Hepatocyte (in vitro differentiated cells): ENCODE measurements at regions not wholly inside any gene's neighbourhood (a gene's known extent, or its start where the extent isn't known, plus 50 kb on each side); places are given as distances from the start of the nearest gene placed in this dataset.

ENCODE experiments used
- DNase-seq: peaks from one replicate; pipeline ENCODE4 v3.0.0-alpha.2; 2016; ENCODE audit warnings: low spot score
- H2AFZ ChIP-seq: fragments of 200-600 bp; sonication (generic); 2 replicates; pipeline ENCODE4 v1.6.0; 2016; ENCODE audit warnings: antibody characterized with exemption, mild to moderate bottlenecking
- H3K27ac ChIP-seq: fragments of 200-600 bp; sonication (generic); 2 replicates; pipeline ENCODE4 v1.5.1; 2016; ENCODE audit warnings: mild to moderate bottlenecking
- H3K27me3 ChIP-seq: fragments of 200-600 bp; sonication (generic); 2 replicates; pipeline ENCODE4 v1.6.1; 2016
- H3K36me3 ChIP-seq: fragments of 200-600 bp; sonication (generic); replicated peaks from 2 replicates; pipeline ENCODE4 v1.5.1; 2016; ENCODE audit warnings: low read depth; ENCODE audit not compliant: insufficient read depth
- H3K4me1 ChIP-seq: fragments of 200-600 bp; sonication (generic); 2 replicates; pipeline ENCODE4 v1.5.1; 2016; ENCODE audit warnings: mild to moderate bottlenecking, moderate library complexity; ENCODE audit not compliant: insufficient read depth
- H3K4me2 ChIP-seq: fragments of 200-600 bp; sonication (generic); 2 replicates; pipeline ENCODE4 v1.6.0; 2016
- H3K4me3 ChIP-seq: fragments of 200-600 bp; sonication (generic); 2 replicates; pipeline ENCODE4 v1.5.1; 2016; ENCODE audit warnings: mild to moderate bottlenecking
- H3K79me2 ChIP-seq: fragments of 200-600 bp; sonication (generic); 2 replicates; pipeline ENCODE4 v1.6.0; 2017; ENCODE audit warnings: mild to moderate bottlenecking
- H3K9me2 ChIP-seq: fragments of 200-600 bp; sonication (generic); replicated peaks from 2 replicates; pipeline ENCODE4 v1.6.0; 2017; ENCODE audit warnings: mild to moderate bottlenecking; ENCODE audit not compliant: insufficient read depth
- H3K9me3 ChIP-seq: fragments of 200-600 bp; sonication (generic); 2 replicates; pipeline ENCODE4 v1.5.1; 2016; ENCODE audit warnings: low read depth, mild to moderate bottlenecking
- H4K20me1 ChIP-seq: fragments of 200-600 bp; sonication (generic); 2 replicates; pipeline ENCODE4 v1.6.0; 2016; ENCODE audit warnings: mild to moderate bottlenecking; ENCODE audit not compliant: insufficient read depth, poor library complexity, severe bottlenecking
- EZH2 ChIP-seq: fragments of 200-600 bp; sonication (generic); IDR thresholded peaks from 2 replicates; pipeline ENCODE4 v1.6.1; 2016; ENCODE audit warnings: antibody characterized with exemption, mild to moderate bottlenecking, borderline replicate concordance
- EZH2phosphoT487 ChIP-seq: fragments of 200-600 bp; sonication (generic); IDR thresholded peaks from one replicate; pipeline ENCODE4 v1.6.1; 2018; ENCODE audit warnings: antibody characterized with exemption, mild to moderate bottlenecking, low read depth, moderate library complexity; ENCODE audit not compliant: unreplicated experiment, severe bottlenecking
- WGBS: methylation state at CpG from one replicate; pipeline ENCODE4 v1.1.6; 2016; ENCODE audit warnings: low lambda C conversion rate; ENCODE audit errors: missing lambda C conversion rate; 5-methylcytosine and 5-hydroxymethylcytosine counted together
- TF ChIP-seq, protein P1 (sequence below): fragments of 200-600 bp; sonication (generic); IDR thresholded peaks from 2 replicates; pipeline ENCODE4 v1.5.1; 2016; ENCODE audit warnings: antibody characterized with exemption, mild to moderate bottlenecking; ENCODE audit not compliant: poor library complexity

DNA sequence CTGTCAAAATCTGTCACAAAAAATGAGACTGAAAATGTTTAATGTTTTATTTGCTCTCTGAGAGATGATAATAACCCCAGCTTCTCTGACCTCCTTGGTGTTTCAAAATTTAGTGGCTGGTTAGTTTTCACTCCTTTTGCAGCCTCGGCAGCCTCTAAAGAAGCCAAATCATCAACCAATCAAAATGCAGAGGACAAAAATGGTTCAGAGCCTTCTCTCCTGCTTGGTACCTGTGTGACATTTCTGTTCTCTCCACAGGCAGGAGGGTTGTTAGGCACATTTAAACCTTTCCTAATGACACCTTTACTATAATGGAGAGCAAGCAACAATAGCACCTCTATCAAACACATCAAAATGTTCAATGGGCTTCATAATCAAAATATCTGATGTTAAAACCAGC, 375.5 kb downstream of the HACE1 start:
- Histone ChIP-seq H3K27ac (no peak overlapping the region), H3K79me2 (no peaks in the 10 kb centered on the region), H3K4me1 (no peaks in the 10 kb centered on the region), H3K9me3 (no peaks in the 10 kb centered on the region), H3K27me3 (peaks cover 13% of the 10 kb centered on the region), H3K4me3 (no peak overlapping the region), H3K36me3 (no peaks in the 10 kb centered on the region), H3K4me2 (no peak overlapping the region), H3K9me2 (no peaks in the 10 kb centered on the region), H2AFZ (no peak overlapping the region), H4K20me1 (no peaks in the 10 kb centered on the region)
- no peak for TF ChIP-seq EZH2
- no peak for TF ChIP-seq EZH2phosphoT487
- TF ChIP-seq, protein P1, sequence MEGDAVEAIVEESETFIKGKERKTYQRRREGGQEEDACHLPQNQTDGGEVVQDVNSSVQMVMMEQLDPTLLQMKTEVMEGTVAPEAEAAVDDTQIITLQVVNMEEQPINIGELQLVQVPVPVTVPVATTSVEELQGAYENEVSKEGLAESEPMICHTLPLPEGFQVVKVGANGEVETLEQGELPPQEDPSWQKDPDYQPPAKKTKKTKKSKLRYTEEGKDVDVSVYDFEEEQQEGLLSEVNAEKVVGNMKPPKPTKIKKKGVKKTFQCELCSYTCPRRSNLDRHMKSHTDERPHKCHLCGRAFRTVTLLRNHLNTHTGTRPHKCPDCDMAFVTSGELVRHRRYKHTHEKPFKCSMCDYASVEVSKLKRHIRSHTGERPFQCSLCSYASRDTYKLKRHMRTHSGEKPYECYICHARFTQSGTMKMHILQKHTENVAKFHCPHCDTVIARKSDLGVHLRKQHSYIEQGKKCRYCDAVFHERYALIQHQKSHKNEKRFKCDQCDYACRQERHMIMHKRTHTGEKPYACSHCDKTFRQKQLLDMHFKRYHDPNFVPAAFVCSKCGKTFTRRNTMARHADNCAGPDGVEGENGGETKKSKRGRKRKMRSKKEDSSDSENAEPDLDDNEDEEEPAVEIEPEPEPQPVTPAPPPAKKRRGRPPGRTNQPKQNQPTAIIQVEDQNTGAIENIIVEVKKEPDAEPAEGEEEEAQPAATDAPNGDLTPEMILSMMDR: no peak
- DNase-seq: no peak
- 82% methylated on average over 1 of the region's 1 CpG for WGBS

- Histone ChIP-seq H3K9me3 (no peaks in the 10 kb centered on the region), H3K79me2 (no peaks in the 10 kb centered on the region), H4K20me1 (no peaks in the 10 kb centered on the region), H3K4me2 (no peak overlapping the region), H3K9me2 (no peaks in the 10 kb centered on the region), H3K4me1 (no peaks in the 10 kb centered on the region), H3K36me3 (no peaks in the 10 kb centered on the region), H2AFZ (no peak overlapping the region), H3K27me3 (peaks cover 13% of the 10 kb centered on the region), H3K4me3 (no peak overlapping the region), H3K27ac (no peak overlapping the region)
- TF ChIP-seq EZH2phosphoT487: no peak
- TF ChIP-seq, protein P1: peak; percentile 64
- WGBS: 18% methylated on average over 2 of the region's 2 CpGs
- DNase-seq: peak; percentile 27
Measured at GRCh38 chr6:104483225-104483834, 376.4 kb downstream of the HACE1 start.

DNA sequence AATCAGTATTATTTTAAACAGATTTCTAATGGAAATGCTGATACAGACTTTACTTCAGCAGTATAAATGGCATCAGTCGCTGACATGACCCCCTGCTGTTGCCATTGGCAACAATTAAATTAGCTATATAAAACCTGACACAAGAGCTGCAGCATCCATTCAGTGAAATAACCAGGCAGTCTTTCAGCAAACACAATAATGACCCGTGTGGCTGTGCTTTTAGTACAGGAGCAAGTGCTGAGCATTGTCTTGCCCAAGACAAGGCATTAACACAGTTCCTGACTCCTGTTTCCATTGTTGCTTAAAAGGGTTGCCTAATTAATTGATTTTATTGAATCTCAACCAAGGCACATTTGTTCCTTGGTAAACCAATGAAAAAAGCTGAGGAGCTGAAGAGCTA, 382.1 kb downstream of the HACE1 start:
- Histone ChIP-seq H3K79me2 (no peaks in the 10 kb centered on the region), H3K4me2 (no peak overlapping the region), H3K9me2 (no peaks in the 10 kb centered on the region), H3K36me3 (no peaks in the 10 kb centered on the region), H4K20me1 (no peaks in the 10 kb centered on the region), H3K27me3 (peaks cover 13% of the 10 kb centered on the region), H2AFZ (no peak overlapping the region), H3K9me3 (no peaks in the 10 kb centered on the region), H3K27ac (no peak overlapping the region), H3K4me1 (no peaks in the 10 kb centered on the region), H3K4me3 (no peak overlapping the region)
- WGBS: 60% methylated on average over 2 of the region's 2 CpGs
- DNase-seq: no peak
- TF ChIP-seq EZH2 (no peak), EZH2phosphoT487 (no peak)
- TF ChIP-seq, protein P1: no peak
